ENCODE measurements at regions not wholly inside any gene's neighbourhood (a gene's known extent, or its start where the extent isn't known, plus 50 kb on each side); places are given as distances from the start of the nearest gene placed in this dataset.

GRCh38 chr1:59004755-59005154 lies 220.9 kb upstream of the JUN start:
- Mint-ChIP-seq H3K27ac (peak overlapping the region; percentile 77), H3K36me3 (ENCODE audit: low read depth) (peaks cover 15% of the 10 kb centered on the region), H3K9me3 (peaks cover 5% of the 10 kb centered on the region), H3K27me3 (ENCODE audit: low read depth) (no peaks in the 10 kb centered on the region), H3K4me1 (ENCODE audit: low read depth) (peaks cover 58% of the 10 kb centered on the region), H3K4me3 (no peak overlapping the region)

- peak overlapping the region; percentile 67 for H3K27ac Mint-ChIP-seq
- no peaks in the 10 kb centered on the region for H3K27me3 Mint-ChIP-seq (ENCODE audit: low read depth)
- H3K4me3 Mint-ChIP-seq: peak overlapping the region; percentile 42
- peaks cover 56% of the 10 kb centered on the region for H3K4me1 Mint-ChIP-seq (ENCODE audit: low read depth)
- H3K36me3 Mint-ChIP-seq (ENCODE audit: low read depth): peaks cover 19% of the 10 kb centered on the region
- H3K9me3 Mint-ChIP-seq: peaks cover 5% of the 10 kb centered on the region
These were observed 221.8 kb upstream of the JUN start for GRCh38 chr1:59005491-59006288.

- no peaks in the 10 kb centered on the region for H3K27me3 Mint-ChIP-seq (ENCODE audit: low read depth)
- peak overlapping the region; percentile 33 for H3K27ac Mint-ChIP-seq
- H3K4me1 Mint-ChIP-seq (ENCODE audit: low read depth): peaks cover 58% of the 10 kb centered on the region
- peaks cover 5% of the 10 kb centered on the region for H3K9me3 Mint-ChIP-seq
- H3K36me3 Mint-ChIP-seq (ENCODE audit: low read depth): peaks cover 19% of the 10 kb centered on the region
- peak overlapping the region; percentile 40 for H3K4me3 Mint-ChIP-seq
These were observed 222.4 kb upstream of the JUN start for GRCh38 chr1:59006289-59006658.

DNA sequence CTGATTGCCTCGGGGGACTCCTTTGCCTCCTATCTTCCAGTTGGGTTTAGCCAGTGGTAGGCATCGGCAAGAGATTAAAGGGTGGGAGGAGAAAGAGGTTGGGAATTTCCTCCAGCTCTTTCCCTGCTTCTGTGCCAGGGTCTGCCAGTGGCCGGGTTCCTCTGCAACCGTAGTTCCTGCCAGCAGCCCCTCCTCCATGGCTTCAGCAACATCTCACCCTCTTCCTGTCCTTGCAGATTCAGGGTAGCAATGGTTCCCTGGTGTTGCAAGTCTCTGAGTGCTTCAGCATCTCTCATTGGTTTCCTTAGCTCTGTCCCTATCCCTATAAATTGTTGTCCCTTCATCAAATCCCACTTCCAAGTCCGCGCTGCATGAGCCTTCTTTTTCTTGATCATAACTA lies 223.1 kb upstream of the JUN start:
- Mint-ChIP-seq H3K9me3 (peaks cover 5% of the 10 kb centered on the region), H3K27ac (peak overlapping the region; percentile 37), H3K4me3 (no peak overlapping the region), H3K4me1 (ENCODE audit: low read depth) (peaks cover 62% of the 10 kb centered on the region), H3K27me3 (ENCODE audit: low read depth) (no peaks in the 10 kb centered on the region), H3K36me3 (ENCODE audit: low read depth) (peaks cover 19% of the 10 kb centered on the region)

GRCh38 chr1:59007429-59007819 lies 223.6 kb upstream of the JUN start:
- no peaks in the 10 kb centered on the region for H3K27me3 Mint-ChIP-seq (ENCODE audit: low read depth)
- no peak overlapping the region for H3K4me3 Mint-ChIP-seq
- peaks cover 5% of the 10 kb centered on the region for H3K9me3 Mint-ChIP-seq
- H3K36me3 Mint-ChIP-seq (ENCODE audit: low read depth): peaks cover 19% of the 10 kb centered on the region
- peaks cover 65% of the 10 kb centered on the region for H3K4me1 Mint-ChIP-seq (ENCODE audit: low read depth)
- peak overlapping the region; percentile 37 for H3K27ac Mint-ChIP-seq

DNA sequence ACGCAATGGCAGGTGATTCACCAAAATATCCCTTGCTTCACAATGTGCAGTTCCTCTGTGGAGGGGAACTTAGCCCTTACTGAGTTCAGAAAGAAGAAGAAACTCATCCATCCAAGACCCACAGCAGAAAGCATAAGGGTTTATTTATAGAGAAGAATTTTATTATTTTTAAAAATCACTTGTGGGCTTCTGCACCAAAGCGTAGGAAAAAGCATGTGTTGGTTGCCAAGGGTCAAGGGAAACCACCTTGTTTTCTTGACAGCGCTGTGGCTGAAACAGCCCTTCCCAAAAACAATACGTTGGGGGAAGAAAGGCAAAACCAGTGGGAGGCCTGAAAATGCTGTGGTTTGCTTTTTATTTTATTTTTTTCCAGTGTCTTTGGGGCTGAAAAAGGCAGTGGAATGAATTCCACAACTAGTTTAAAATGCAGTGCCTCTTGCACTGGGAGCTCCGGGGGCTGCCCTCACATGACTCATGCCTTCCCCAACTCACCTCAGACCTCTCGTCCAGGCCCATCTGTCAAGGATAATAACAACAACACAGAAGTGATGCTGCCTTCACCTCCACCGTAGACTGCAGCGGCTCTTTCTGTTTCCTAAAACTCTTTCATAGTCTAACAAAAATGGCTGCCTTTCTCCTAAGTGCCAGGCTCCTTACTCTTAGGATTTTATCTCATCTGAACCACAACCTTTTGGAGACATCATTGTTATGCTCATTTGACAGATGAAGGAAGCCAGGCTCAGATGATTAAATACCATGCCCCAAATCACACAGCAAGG lies 224.2 kb upstream of the JUN start:
- Mint-ChIP-seq H3K27ac (peak overlapping the region; percentile 86), H3K4me3 (peak overlapping the region; percentile 4)

GRCh38 chr1:59008599-59009347 lies 224.9 kb upstream of the JUN start:
- Mint-ChIP-seq H3K4me3 (no peak overlapping the region), H3K4me1 (ENCODE audit: low read depth) (peaks cover 74% of the 10 kb centered on the region), H3K36me3 (ENCODE audit: low read depth) (peaks cover 19% of the 10 kb centered on the region), H3K27me3 (ENCODE audit: low read depth) (no peaks in the 10 kb centered on the region), H3K9me3 (peaks cover 5% of the 10 kb centered on the region), H3K27ac (peak overlapping the region; percentile 86)

More for the DNA sequence above, 224.2 kb upstream of the JUN start:
- H3K9me3 Mint-ChIP-seq: peaks cover 5% of the 10 kb centered on the region
- no peaks in the 10 kb centered on the region for H3K27me3 Mint-ChIP-seq (ENCODE audit: low read depth)
- peaks cover 19% of the 10 kb centered on the region for H3K36me3 Mint-ChIP-seq (ENCODE audit: low read depth)
- H3K4me1 Mint-ChIP-seq (ENCODE audit: low read depth): peaks cover 70% of the 10 kb centered on the region

GRCh38 chr1:59011663-59012062 lies 227.8 kb upstream of the JUN start:
- Mint-ChIP-seq H3K4me3 (no peak overlapping the region), H3K4me1 (ENCODE audit: low read depth) (peaks cover 72% of the 10 kb centered on the region)

DNA sequence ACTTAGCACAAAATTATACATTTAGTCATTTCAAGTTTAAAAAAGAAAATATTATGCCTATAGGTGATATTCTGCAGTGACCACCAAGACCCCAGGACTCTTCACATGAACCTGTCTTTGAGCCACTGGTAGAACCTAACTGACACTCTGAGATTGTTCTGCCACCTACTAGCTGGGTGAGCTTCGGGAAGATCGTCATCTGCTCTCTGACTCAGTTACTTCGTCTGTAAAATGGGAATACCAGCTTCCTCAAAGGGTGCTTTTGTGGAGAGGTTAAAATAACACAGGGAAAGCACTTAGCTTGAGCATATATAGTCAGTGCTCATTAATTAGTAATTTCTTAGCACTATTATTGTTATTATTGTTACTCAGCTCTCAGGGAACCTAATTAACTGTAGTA lies 228.5 kb upstream of the JUN start:
- no peaks in the 10 kb centered on the region for H3K9me3 Mint-ChIP-seq
- H3K4me1 Mint-ChIP-seq (ENCODE audit: low read depth): peaks cover 66% of the 10 kb centered on the region
- H3K27me3 Mint-ChIP-seq (ENCODE audit: low read depth): no peaks in the 10 kb centered on the region
- peak overlapping the region; percentile 38 for H3K27ac Mint-ChIP-seq
- H3K4me3 Mint-ChIP-seq: no peak overlapping the region
- H3K36me3 Mint-ChIP-seq (ENCODE audit: low read depth): peaks cover 10% of the 10 kb centered on the region

More at GRCh38 chr1:59011663-59012062, 227.8 kb upstream of the JUN start:
- H3K27me3 Mint-ChIP-seq (ENCODE audit: low read depth): no peaks in the 10 kb centered on the region
- H3K27ac Mint-ChIP-seq: no peak overlapping the region
- H3K36me3 Mint-ChIP-seq (ENCODE audit: low read depth): peaks cover 14% of the 10 kb centered on the region
- peaks cover 5% of the 10 kb centered on the region for H3K9me3 Mint-ChIP-seq

DNA sequence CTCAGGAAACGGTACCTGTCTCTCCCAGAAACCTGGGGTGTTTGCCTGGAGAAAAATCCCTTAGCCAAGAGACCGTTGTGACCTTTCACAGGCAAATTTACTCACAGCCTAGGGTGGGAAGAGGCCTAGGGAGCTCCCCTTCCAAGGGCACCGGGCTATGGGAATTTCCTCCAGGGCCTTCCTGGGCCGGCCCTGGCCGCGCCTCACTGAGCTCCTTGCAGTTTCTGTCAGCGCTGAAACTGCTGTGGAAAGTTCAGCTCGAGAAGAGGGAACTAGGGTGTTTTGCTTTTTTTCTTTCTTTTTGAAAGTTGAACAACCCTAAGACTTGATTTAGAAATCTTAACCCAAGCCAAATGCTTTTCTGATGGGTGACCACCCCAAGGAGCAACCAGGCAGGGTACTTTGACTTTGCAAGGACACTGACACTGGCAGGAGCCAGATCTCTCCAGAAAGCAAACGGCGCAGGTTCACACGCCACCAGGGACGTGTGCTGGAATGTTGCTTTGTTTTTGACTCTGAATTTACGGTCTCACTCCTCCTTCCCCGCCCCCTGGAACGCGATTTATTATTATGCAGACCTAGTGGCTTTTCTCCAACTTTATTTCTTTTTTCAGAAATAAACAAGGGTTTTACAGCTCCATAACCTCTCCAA lies 229.6 kb upstream of the JUN start:
- Mint-ChIP-seq H3K4me3 (no peak overlapping the region), H3K36me3 (ENCODE audit: low read depth) (peaks cover 8% of the 10 kb centered on the region), H3K27me3 (ENCODE audit: low read depth) (no peaks in the 10 kb centered on the region), H3K27ac (peak overlapping the region; percentile 49), H3K9me3 (no peaks in the 10 kb centered on the region), H3K4me1 (ENCODE audit: low read depth) (peaks cover 67% of the 10 kb centered on the region)

GRCh38 chr1:59013928-59014279 lies 230.1 kb upstream of the JUN start:
- Mint-ChIP-seq H3K27ac (peak overlapping the region; percentile 49), H3K4me1 (ENCODE audit: low read depth) (peaks cover 68% of the 10 kb centered on the region), H3K36me3 (ENCODE audit: low read depth) (peaks cover 9% of the 10 kb centered on the region), H3K27me3 (ENCODE audit: low read depth) (no peaks in the 10 kb centered on the region), H3K9me3 (peaks cover 3% of the 10 kb centered on the region), H3K4me3 (no peak overlapping the region)

DNA sequence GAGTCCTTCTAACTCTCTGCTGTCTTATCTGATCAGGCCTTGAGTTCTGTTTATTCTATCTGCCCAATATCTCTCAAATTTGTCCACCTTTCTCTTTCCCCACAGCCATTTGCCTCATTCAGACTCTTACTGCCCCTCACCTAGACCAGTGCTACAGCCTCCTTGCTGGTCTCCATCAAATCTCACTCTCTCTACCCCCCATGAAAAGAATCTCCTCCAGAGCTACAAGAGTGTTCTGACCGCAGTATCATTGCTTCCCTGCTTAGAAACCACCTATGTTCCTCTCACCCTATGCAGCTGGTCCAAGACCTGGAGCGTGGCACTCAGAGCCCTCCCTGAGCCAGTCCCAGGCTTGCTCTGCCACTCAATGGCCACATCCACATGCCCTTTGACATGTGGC lies 231.0 kb upstream of the JUN start:
- no peak overlapping the region for H3K4me3 Mint-ChIP-seq
- H3K4me1 Mint-ChIP-seq (ENCODE audit: low read depth): peaks cover 69% of the 10 kb centered on the region
- H3K27ac Mint-ChIP-seq: peak overlapping the region; percentile 5
- peaks cover 3% of the 10 kb centered on the region for H3K9me3 Mint-ChIP-seq
- no peaks in the 10 kb centered on the region for H3K27me3 Mint-ChIP-seq (ENCODE audit: low read depth)
- peaks cover 11% of the 10 kb centered on the region for H3K36me3 Mint-ChIP-seq (ENCODE audit: low read depth)

DNA sequence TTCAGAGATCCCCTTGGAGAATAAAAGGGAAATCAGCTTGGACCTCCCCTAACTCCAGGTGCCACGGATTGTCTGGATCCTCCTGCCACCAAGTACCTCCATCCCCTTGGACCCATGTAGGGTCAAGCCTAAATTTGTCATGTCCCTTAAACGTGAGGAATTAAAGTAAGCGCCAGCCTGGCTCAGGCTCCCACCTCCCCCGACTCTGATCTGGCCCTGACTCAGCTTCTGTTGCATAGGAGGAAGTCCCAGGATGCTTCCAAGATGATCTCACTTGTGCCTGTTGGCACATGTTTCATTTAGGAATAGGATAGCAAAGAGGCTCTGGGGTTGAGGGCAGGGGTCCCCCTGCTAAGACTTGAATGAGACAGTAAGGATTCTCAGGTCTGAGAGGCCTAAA lies 231.9 kb upstream of the JUN start:
- peaks cover 6% of the 10 kb centered on the region for H3K9me3 Mint-ChIP-seq
- H3K27ac Mint-ChIP-seq: no peak overlapping the region
- peaks cover 10% of the 10 kb centered on the region for H3K36me3 Mint-ChIP-seq (ENCODE audit: low read depth)
- H3K4me1 Mint-ChIP-seq (ENCODE audit: low read depth): peaks cover 77% of the 10 kb centered on the region
- H3K4me3 Mint-ChIP-seq: no peak overlapping the region
- H3K27me3 Mint-ChIP-seq (ENCODE audit: low read depth): no peaks in the 10 kb centered on the region

- Mint-ChIP-seq H3K27ac (no peak overlapping the region), H3K4me3 (no peak overlapping the region), H3K27me3 (ENCODE audit: low read depth) (no peaks in the 10 kb centered on the region), H3K36me3 (ENCODE audit: low read depth) (peaks cover 9% of the 10 kb centered on the region), H3K4me1 (ENCODE audit: low read depth) (peaks cover 76% of the 10 kb centered on the region), H3K9me3 (peaks cover 6% of the 10 kb centered on the region)
These were observed 232.5 kb upstream of the JUN start for GRCh38 chr1:59016390-59016789.
